CD4-positive, alpha-beta T cell treated with Interleukin-10 for 1 hour (primary cell): ENCODE measurements at regions not wholly inside any gene's neighbourhood (a gene's known extent, or its start where the extent isn't known, plus 50 kb on each side); places are given as distances from the start of the nearest gene placed in this dataset.

Experiments
- DNase-seq: peaks from one replicate; pipeline ENCODE4 v3.0.0-alpha.2; 2020

DNA sequence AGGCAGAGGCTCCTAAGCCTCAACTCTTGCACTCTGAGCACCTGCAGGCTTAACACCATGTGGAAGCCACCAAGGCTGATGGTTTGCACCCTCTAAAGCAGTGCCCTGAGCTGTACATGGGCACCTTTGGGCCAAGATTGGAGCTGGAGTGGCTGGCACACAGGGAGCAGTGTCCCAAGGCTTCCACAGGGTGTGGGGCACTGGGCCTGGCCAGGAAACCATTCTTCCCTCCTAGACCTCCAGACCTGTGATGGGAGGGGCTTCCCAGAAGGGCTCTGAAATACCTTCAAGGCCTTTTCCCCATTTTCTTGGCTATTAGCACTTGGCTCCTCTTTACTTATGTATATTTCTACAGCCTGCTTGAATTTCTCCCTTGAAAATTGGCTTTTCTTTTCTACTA, 67.9 kb upstream of the PPM1J start:
- no peak for DNase-seq

DNA sequence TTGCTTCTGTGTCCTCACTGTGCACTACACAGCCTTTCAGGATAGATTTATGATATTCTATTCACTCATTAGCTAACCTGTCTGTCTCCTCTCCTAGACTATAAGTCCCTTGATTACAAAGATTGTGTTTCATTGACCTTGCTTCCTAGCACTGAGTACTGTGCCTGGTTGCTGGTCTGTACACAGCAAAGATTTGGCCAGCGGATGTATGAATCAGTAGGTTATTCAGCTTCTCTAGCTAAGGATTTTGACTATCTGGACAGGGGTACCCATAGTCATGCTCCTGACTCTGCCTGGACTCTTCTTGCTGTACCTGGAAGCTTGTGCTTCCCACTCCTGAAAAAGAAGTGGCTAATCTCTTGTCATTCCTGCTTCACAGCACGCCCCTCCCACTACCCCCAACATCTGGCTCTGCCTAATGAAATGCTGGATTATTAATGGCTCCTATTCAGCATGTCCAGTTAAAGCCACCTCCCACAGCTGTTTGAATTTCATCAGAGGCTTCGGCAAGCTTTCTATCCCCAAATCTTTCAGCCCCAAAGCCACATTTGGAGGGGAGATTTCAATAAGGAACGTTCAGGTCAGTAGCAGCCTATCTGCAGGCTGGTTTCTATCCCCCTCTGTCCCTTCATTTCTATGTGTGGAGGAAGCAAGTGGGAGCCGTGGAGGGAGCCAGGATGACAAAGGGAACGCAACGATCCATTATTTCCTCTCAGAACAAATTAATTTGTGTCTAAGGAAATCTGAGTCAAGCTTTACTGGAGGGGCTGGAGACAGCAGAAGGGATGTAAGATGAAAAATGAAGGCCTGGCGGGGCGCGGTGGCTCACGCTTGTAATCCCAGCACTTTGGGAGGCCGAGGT, 64.8 kb upstream of the PPM1J start:
- DNase-seq = no peak

DNA sequence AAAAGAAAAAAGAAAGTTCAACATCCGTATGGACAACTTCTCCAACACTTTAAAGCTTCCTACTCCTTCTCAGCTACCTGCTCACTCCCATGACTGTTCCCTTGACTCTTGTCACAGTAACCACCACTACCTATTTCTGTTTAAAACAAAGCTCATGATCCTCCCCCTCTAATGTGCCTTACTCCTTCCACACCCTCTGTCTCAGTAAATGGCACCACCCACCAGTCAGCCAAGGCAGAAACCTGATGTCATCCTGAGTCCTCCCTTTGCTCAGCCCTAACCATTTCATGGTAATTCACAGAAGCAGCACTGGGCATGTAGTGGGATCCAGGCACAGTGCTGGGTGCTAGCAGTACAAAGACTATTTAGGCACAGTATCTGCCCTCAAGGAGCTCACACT, 63.0 kb upstream of the PPM1J start:
- DNase-seq = no peak

DNA sequence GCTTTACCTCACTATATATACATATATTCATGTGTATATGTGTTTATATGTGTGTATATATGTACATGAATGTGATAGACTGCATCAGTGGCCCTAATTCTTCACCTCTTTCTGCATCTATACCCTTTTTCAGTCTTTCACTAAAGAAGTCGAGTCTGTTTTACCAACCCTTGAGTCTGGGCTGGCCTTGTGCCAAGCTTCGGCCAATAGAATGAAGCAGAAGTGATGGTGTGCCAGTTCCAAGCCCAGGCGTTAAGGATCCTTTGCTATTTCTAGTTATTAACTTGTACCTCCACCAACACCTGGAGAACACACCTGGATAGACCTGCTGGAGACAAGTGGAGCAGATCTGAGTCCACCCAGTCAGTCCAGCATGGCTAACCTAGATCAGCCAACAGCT, 61.6 kb upstream of the PPM1J start:
- no peak for DNase-seq

DNA sequence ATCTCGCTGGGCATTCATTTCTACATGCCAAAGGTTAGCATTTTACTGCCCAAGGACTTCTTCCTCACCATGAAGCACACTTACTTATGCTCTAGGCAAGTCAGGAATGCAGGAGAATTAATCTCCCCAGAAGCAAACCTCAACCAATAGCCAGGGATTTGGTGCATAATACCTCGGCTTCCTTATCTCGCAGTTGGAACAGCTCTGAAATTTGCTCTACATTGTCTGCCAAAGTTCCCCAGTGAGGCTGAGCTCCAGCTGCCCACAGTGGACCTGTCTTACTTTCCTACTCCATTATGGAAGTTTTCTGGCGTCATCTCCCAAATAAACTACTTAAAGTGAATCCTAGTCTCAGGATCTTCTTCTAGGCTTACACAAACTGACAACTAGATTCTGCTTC, 57.6 kb upstream of the PPM1J start:
- no peak for DNase-seq

DNA sequence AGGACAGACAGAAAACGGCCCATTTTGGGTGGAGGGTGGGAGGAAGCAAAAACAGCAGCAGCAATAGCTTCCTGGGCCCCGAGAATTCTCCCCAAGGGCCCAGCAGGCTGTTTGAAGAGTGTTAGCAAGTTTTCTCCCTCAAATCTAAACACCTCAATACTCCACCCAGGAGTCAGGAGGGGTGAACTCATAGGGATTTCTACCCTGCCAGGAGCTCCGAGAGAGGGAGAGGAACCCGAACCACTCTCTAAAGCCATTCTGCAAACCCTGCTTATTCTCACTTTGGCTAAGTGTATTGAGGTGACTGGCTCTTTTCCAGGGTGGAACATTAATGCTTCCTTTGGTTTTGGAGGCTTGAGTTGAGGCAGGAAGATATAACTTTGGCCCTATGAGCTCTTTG, 55.6 kb upstream of the PPM1J start:
- DNase-seq = no peak

DNA sequence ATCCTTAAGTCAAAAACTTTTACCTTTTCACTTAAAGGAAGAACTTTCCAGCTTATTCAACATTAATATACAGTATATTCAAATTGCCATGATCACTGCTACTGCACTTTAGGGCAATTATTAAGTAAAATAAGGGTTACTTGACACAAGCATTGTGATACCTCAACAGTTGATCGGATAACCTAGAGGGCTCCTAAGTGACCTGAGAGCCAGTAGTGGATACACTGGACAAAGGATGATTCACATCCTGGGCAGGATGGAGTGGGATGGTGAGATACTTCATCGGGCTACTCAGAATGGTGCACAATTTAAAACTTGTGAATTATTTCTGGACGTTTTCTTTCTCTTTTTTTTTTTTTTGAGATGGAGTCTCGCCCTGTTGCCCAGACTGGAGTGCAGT, 54.5 kb upstream of the PPM1J start:
- no peak for DNase-seq

DNA sequence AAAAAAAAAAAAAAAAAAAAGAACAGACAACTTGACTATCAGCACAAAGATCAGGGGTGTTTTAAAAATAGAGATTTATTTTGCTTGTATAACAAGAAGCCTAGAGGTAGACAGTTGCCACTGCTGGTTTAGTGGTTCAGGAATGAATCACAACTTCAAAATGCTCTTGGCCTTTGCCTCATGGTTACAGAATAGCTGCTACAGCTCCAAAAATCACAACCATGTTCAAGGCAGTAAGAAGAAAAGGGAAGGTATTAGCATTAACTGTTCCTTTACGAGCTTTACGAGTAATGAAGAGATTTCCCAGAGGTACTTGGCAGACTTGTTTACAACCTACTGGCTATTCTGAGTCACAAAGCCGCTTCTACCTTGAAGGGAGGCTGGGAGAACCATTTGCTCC, 52.5 kb upstream of the PPM1J start:
- no peak for DNase-seq
